ENCODE measurements at regions not wholly inside any gene's neighbourhood (a gene's known extent, or its start where the extent isn't known, plus 50 kb on each side); places are given as distances from the start of the nearest gene placed in this dataset.

- no peaks in the 10 kb centered on the region for H3K9me3 ChIP-seq (replicated peaks; ENCODE audit: control insufficient read depth, low read depth, low read length)
- no peak for DNase-seq
- no peaks in the 10 kb centered on the region for H3K27me3 ChIP-seq (ENCODE audit: control insufficient read depth, insufficient read depth, low read length)
- no peaks in the 10 kb centered on the region for H3K36me3 ChIP-seq (ENCODE audit: control insufficient read depth, insufficient read depth, low read length)
- no peak overlapping the region for H3K4me3 ChIP-seq (ENCODE audit: low read length)
- no peak overlapping the region for H3K27ac ChIP-seq (ENCODE audit: low read length)
- WGBS (ENCODE audit: insufficient coverage): no CpG with 5 or more reads among the region's 2 CpGs
- H3K4me1 ChIP-seq (ENCODE audit: control insufficient read depth, insufficient read depth, low read length): no peaks in the 10 kb centered on the region
These were observed 994.6 kb downstream of the TBL1XR1 start for GRCh38 chr3:176202652-176203051.

DNA sequence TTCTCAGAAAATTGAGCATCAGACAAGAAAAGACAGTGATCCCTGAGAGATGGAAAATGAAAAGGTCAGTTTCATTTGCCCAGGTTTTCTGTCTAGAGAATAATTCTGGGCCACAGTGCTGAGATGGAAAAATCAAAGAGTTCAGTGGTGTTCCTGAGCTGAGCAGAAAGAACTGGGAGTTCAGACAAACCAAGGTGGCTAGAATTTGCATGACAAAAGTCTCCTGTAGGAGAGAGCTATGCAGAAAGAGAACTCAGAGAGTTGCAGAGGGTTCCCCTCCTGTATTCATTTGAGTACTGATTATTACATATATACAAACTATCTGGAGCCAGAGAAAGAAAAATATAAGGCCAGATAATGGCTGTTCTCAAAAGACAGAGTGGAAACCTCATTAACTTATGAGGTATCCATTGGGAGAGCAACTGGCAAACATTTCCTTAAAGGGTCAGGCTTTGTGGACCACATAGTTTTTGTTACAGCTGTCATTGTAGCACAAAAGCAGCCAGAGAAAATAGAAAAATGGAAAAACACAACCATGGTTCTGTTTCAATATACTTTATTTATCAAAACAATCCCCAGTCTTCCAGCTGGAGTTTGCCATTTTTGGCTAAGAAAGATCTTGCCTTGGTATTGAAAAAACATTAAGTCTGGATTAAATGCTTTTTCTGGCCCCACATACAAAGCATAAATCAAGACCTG is 1004.1 kb downstream of the TBL1XR1 start:
- Histone ChIP-seq H3K4me3 (ENCODE audit: low read length) (no peak overlapping the region), H3K27ac (ENCODE audit: low read length) (no peak overlapping the region), H3K36me3 (ENCODE audit: control insufficient read depth, insufficient read depth, low read length) (no peaks in the 10 kb centered on the region), H3K4me1 (ENCODE audit: control insufficient read depth, insufficient read depth, low read length) (no peaks in the 10 kb centered on the region), H3K27me3 (ENCODE audit: control insufficient read depth, insufficient read depth, low read length) (no peaks in the 10 kb centered on the region), H3K9me3 (replicated peaks; ENCODE audit: control insufficient read depth, low read depth, low read length) (peaks cover 6% of the 10 kb centered on the region)
- DNase-seq: peak; percentile 96

DNA sequence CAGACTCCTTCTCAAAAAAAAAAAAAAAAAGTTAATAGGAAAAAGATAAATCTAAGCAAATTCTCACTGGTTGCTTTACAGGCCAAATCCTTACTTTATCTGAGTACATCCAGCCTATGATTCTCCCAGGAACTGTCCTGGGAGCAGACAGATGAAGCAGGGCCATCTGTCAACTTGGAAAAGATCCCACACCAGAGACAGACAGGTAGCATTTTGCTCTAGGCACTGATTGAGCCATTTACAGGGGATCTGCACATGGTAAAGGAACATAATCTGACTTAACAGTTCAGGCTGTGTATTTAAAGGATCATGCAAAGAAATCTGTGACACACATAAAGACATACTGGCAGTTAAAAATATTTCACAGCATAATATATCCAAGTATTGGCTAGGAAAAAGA is 1006.5 kb downstream of the TBL1XR1 start:
- Histone ChIP-seq H3K9me3 (replicated peaks; ENCODE audit: control insufficient read depth, low read depth, low read length) (no peaks in the 10 kb centered on the region), H3K4me1 (ENCODE audit: control insufficient read depth, insufficient read depth, low read length) (no peaks in the 10 kb centered on the region), H3K4me3 (ENCODE audit: low read length) (no peak overlapping the region), H3K27ac (ENCODE audit: low read length) (no peak overlapping the region), H3K36me3 (ENCODE audit: control insufficient read depth, insufficient read depth, low read length) (no peaks in the 10 kb centered on the region), H3K27me3 (ENCODE audit: control insufficient read depth, insufficient read depth, low read length) (no peaks in the 10 kb centered on the region)
- DNase-seq: peak; percentile 8

DNA sequence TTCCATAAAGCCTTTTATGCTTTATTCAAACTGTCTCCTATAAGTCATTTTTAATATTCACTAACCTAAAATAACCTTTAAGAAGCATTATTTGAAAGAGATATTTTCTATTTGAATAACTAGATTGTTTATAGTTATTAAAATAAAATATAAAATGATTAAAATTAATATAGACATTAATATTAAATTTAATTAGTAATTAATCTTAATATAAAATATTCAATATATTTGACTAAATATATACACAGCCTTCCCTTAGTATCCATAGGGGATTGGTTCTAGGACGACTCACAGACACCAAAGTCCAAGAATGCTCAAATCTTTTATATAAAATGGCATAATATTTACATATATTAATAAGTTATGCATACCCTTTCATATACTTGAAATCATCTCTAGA is 1014.1 kb downstream of the TBL1XR1 start:
- H3K9me3 ChIP-seq (replicated peaks; ENCODE audit: control insufficient read depth, low read depth, low read length): no peaks in the 10 kb centered on the region
- H3K4me1 ChIP-seq (ENCODE audit: control insufficient read depth, insufficient read depth, low read length): no peaks in the 10 kb centered on the region
- H3K27ac ChIP-seq (ENCODE audit: low read length): no peak overlapping the region
- H3K27me3 ChIP-seq (ENCODE audit: control insufficient read depth, insufficient read depth, low read length): no peaks in the 10 kb centered on the region
- DNase-seq: no peak
- H3K4me3 ChIP-seq (ENCODE audit: low read length): no peak overlapping the region
- no peaks in the 10 kb centered on the region for H3K36me3 ChIP-seq (ENCODE audit: control insufficient read depth, insufficient read depth, low read length)
- WGBS (ENCODE audit: insufficient coverage): no CpG with 5 or more reads among the region's 1 CpG

DNA sequence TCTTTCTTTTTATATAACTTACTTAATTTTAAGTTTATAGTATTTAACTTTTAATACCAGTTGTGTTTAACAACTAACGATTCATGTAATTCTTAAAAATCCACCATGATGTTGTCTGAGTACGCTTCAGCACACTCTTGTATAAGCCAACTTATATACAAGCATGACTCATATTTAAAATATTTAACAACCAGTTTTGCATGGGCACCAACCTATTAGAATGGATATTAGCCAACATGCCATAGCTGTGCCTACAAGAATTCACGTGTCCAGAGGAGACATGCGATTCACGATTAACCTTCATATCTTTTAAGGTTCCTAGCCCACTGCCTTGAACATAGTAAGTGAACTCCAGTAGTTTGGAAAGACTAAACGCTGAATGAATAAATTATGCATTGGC is 1023.2 kb downstream of the TBL1XR1 start:
- Histone ChIP-seq H3K9me3 (replicated peaks; ENCODE audit: control insufficient read depth, low read depth, low read length) (no peaks in the 10 kb centered on the region), H3K4me3 (ENCODE audit: low read length) (no peak overlapping the region), H3K27ac (ENCODE audit: low read length) (no peak overlapping the region), H3K27me3 (ENCODE audit: control insufficient read depth, insufficient read depth, low read length) (no peaks in the 10 kb centered on the region), H3K36me3 (ENCODE audit: control insufficient read depth, insufficient read depth, low read length) (no peaks in the 10 kb centered on the region), H3K4me1 (ENCODE audit: control insufficient read depth, insufficient read depth, low read length) (no peaks in the 10 kb centered on the region)
- 97% methylated on average over 4 of the region's 6 CpGs for WGBS (ENCODE audit: insufficient coverage)
- no peak for DNase-seq

DNA sequence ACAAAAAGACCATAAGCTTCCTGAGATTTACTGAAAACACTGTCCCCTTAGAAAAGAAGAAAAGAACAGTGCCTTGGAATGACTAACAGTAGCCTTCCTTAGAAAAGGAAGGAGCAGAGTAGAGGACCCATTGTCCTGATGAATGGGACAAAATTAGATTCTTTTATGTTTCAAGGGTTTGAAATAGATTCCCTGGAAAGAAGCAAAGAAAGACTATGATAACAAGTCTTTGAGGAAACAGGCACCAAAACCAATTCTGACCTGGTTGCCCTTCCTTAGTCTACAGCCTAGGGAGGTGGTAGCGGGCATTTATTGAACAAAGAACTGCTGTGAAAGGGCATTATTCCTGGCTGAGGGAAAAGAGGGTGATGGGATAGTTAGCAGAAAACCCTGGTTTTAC is 1024.8 kb downstream of the TBL1XR1 start:
- H3K27me3 ChIP-seq (ENCODE audit: control insufficient read depth, insufficient read depth, low read length): no peaks in the 10 kb centered on the region
- H3K27ac ChIP-seq (ENCODE audit: low read length): no peak overlapping the region
- no peaks in the 10 kb centered on the region for H3K9me3 ChIP-seq (replicated peaks; ENCODE audit: control insufficient read depth, low read depth, low read length)
- WGBS (ENCODE audit: insufficient coverage): no CpG with 5 or more reads among the region's 1 CpG
- no peak overlapping the region for H3K4me3 ChIP-seq (ENCODE audit: low read length)
- no peak for DNase-seq
- no peaks in the 10 kb centered on the region for H3K4me1 ChIP-seq (ENCODE audit: control insufficient read depth, insufficient read depth, low read length)
- H3K36me3 ChIP-seq (ENCODE audit: control insufficient read depth, insufficient read depth, low read length): no peaks in the 10 kb centered on the region

DNA sequence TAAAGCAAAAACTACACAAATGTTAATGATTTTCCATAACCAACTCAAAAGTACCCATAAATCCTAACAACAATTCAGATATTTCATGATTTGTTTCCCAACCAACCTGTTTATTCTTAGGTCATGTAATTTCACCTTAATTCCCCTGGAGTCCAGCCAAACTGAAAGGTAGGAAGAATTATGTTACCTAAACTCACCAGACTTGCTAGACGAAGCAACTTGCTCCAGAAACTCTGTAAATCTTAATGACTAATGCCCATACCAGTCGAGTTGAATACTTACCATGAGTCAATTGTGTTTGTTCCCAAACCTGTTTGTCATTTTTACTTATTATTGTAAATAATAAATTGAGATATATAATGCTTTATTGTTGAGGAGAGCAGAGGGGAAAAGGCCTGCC is 1030.0 kb downstream of the TBL1XR1 start:
- no peak for DNase-seq
- H3K27ac ChIP-seq (ENCODE audit: low read length): no peak overlapping the region
- no peaks in the 10 kb centered on the region for H3K9me3 ChIP-seq (replicated peaks; ENCODE audit: control insufficient read depth, low read depth, low read length)
- H3K27me3 ChIP-seq (ENCODE audit: control insufficient read depth, insufficient read depth, low read length): no peaks in the 10 kb centered on the region
- H3K4me1 ChIP-seq (ENCODE audit: control insufficient read depth, insufficient read depth, low read length): no peaks in the 10 kb centered on the region
- no peaks in the 10 kb centered on the region for H3K36me3 ChIP-seq (ENCODE audit: control insufficient read depth, insufficient read depth, low read length)
- H3K4me3 ChIP-seq (ENCODE audit: low read length): no peak overlapping the region
- WGBS (ENCODE audit: insufficient coverage): no CpG with 5 or more reads among the region's 2 CpGs

DNA sequence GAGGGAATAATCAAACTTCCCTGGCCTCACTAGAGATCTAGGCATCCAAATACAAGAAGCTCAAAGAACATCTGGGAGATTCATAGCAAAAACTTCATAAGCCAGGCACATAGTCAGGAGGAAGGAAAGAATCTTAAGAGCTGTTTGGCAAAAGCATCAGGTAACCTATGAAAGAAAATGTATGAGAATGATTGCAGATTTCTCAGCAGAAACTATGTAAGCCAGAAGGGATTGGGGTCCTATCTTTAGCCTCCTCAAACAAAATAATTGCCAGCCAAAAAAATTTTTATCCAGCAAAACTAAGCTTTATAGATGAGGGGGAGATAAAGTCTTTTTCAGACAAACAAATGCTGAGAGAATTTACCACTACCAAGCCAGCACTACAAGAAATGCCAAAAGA is 1036.3 kb downstream of the TBL1XR1 start:
- Histone ChIP-seq H3K4me3 (ENCODE audit: low read length) (no peak overlapping the region), H3K27me3 (ENCODE audit: control insufficient read depth, insufficient read depth, low read length) (no peaks in the 10 kb centered on the region), H3K36me3 (ENCODE audit: control insufficient read depth, insufficient read depth, low read length) (no peaks in the 10 kb centered on the region), H3K27ac (ENCODE audit: low read length) (no peak overlapping the region), H3K4me1 (ENCODE audit: control insufficient read depth, insufficient read depth, low read length) (no peaks in the 10 kb centered on the region), H3K9me3 (replicated peaks; ENCODE audit: control insufficient read depth, low read depth, low read length) (no peaks in the 10 kb centered on the region)
- no peak for DNase-seq

DNA sequence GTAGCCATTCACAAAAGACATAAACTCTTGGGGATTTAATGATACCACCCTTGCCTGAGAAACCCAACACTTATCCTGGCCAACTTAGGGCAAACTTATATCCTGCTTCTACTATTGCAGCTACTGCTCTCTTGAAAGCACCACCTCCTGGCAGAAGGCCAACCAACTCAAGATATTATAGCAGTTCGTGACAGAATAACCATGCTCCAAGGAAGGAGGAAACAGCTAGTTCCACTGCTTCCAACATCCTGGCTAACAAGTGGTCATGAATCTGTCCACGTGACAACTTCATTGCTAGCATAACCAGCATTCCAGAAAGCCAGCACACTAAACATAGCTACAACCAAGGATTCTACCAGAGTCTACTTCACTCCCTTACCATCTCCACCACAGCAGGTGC is 1037.5 kb downstream of the TBL1XR1 start:
- Histone ChIP-seq H3K4me1 (ENCODE audit: control insufficient read depth, insufficient read depth, low read length) (no peaks in the 10 kb centered on the region), H3K27me3 (ENCODE audit: control insufficient read depth, insufficient read depth, low read length) (no peaks in the 10 kb centered on the region), H3K36me3 (ENCODE audit: control insufficient read depth, insufficient read depth, low read length) (no peaks in the 10 kb centered on the region), H3K4me3 (ENCODE audit: low read length) (no peak overlapping the region), H3K27ac (ENCODE audit: low read length) (no peak overlapping the region), H3K9me3 (replicated peaks; ENCODE audit: control insufficient read depth, low read depth, low read length) (no peaks in the 10 kb centered on the region)
- DNase-seq: no peak
- WGBS (ENCODE audit: insufficient coverage): 60% methylated on average over 2 of the region's 2 CpGs

- Histone ChIP-seq H3K36me3 (ENCODE audit: control insufficient read depth, insufficient read depth, low read length) (no peaks in the 10 kb centered on the region), H3K4me1 (ENCODE audit: control insufficient read depth, insufficient read depth, low read length) (no peaks in the 10 kb centered on the region), H3K9me3 (replicated peaks; ENCODE audit: control insufficient read depth, low read depth, low read length) (no peaks in the 10 kb centered on the region), H3K4me3 (ENCODE audit: low read length) (no peak overlapping the region), H3K27ac (ENCODE audit: low read length) (no peak overlapping the region), H3K27me3 (ENCODE audit: control insufficient read depth, insufficient read depth, low read length) (no peaks in the 10 kb centered on the region)
- WGBS (ENCODE audit: insufficient coverage): 98% methylated on average over 3 of the region's 6 CpGs
- no peak for DNase-seq
These were observed 1042.3 kb downstream of the TBL1XR1 start for GRCh38 chr3:176155012-176155411.

GRCh38 chr3:176149567-176149966 is 1047.7 kb downstream of the TBL1XR1 start:
- Histone ChIP-seq H3K27me3 (ENCODE audit: control insufficient read depth, insufficient read depth, low read length) (no peaks in the 10 kb centered on the region), H3K4me1 (ENCODE audit: control insufficient read depth, insufficient read depth, low read length) (no peaks in the 10 kb centered on the region), H3K27ac (ENCODE audit: low read length) (no peak overlapping the region), H3K36me3 (ENCODE audit: control insufficient read depth, insufficient read depth, low read length) (no peaks in the 10 kb centered on the region), H3K9me3 (replicated peaks; ENCODE audit: control insufficient read depth, low read depth, low read length) (no peaks in the 10 kb centered on the region), H3K4me3 (ENCODE audit: low read length) (no peak overlapping the region)
- no peak for DNase-seq

Data from muscle of leg (tissue), 3 donors.